Renal pelvis (tissue), 1 donor: ENCODE measurements at regions not wholly inside any gene's neighbourhood (a gene's known extent, or its start where the extent isn't known, plus 50 kb on each side); places are given as distances from the start of the nearest gene placed in this dataset.

Source experiments
- DNase-seq: peaks from one replicate; pipeline ENCODE4 v3.0.0-alpha.2; 2013

GRCh38 chr7:144960763-144961162 is 124.9 kb upstream of the TPK1 start:
- no peak for DNase-seq

GRCh38 chr7:144957998-144958397 is 122.1 kb upstream of the TPK1 start:
- DNase-seq = no peak

- DNase-seq = no peak
Measured at GRCh38 chr7:144955422-144955821, 119.6 kb upstream of the TPK1 start.

GRCh38 chr7:144941127-144941526 is 105.3 kb upstream of the TPK1 start:
- no peak for DNase-seq

GRCh38 chr7:144937199-144937598 is 101.3 kb upstream of the TPK1 start:
- no peak for DNase-seq

GRCh38 chr7:144936314-144936713 is 100.5 kb upstream of the TPK1 start:
- DNase-seq = no peak

GRCh38 chr7:144910411-144910810 is 74.6 kb upstream of the TPK1 start:
- DNase-seq = no peak

GRCh38 chr7:144908943-144909556 is 73.2 kb upstream of the TPK1 start:
- no peak for DNase-seq

- no peak for DNase-seq
Measured at GRCh38 chr7:144908324-144908723, 72.5 kb upstream of the TPK1 start.

GRCh38 chr7:144907577-144907976 is 71.7 kb upstream of the TPK1 start:
- DNase-seq = no peak

GRCh38 chr7:144903201-144903600 is 67.3 kb upstream of the TPK1 start:
- DNase-seq = no peak

GRCh38 chr7:144892761-144893160 is 56.9 kb upstream of the TPK1 start:
- DNase-seq = no peak
